Stimulated activated CD4-positive, alpha-beta T cell treated with anti-CD3 and anti-CD28 coated beads, Interleukin-15, amount 100 ng/mL, for 1 hour (primary cell): ENCODE measurements at regions not wholly inside any gene's neighbourhood (a gene's known extent, or its start where the extent isn't known, plus 50 kb on each side); places are given as distances from the start of the nearest gene placed in this dataset.
"Not testable (repeated sequence)": the region's sequence is repeated elsewhere in the genome, so short reads cannot be mapped to it uniquely, and the experiment has no call there.

ENCODE experiments used
- DNase-seq, 2 donors: peaks; one replicate each; pipeline ENCODE4 v3.0.0-alpha.2; 2020; ENCODE audit warnings: low read depth in 1 of 2, low spot score in 1 of 2

GRCh38 chr7:113263749-113264148 is 145.4 kb upstream of the SMIM30 start:
- no peak for DNase-seq

GRCh38 chr7:113263215-113263742 is 144.9 kb upstream of the SMIM30 start:
- DNase-seq: not testable (repeated sequence)

- DNase-seq: no peak
These were observed 138.7 kb upstream of the SMIM30 start for GRCh38 chr7:113256883-113257531.

GRCh38 chr7:113247198-113247597 is 128.8 kb upstream of the SMIM30 start:
- no peak for DNase-seq

GRCh38 chr7:113246738-113247137 is 128.4 kb upstream of the SMIM30 start:
- DNase-seq: no peak

GRCh38 chr7:113232885-113233284 is 114.5 kb upstream of the SMIM30 start:
- DNase-seq: no peak

- DNase-seq: no peak
These were observed 112.3 kb upstream of the SMIM30 start for GRCh38 chr7:113230691-113231090.

- DNase-seq: no peak
These were observed 99.0 kb upstream of the SMIM30 start for GRCh38 chr7:113217314-113217713.

- DNase-seq: no peak
These were observed 97.7 kb upstream of the SMIM30 start for GRCh38 chr7:113216038-113216437.

- no peak for DNase-seq
These were observed 91.3 kb upstream of the SMIM30 start for GRCh38 chr7:113209449-113210203.

- DNase-seq: no peak
These were observed 89.6 kb upstream of the SMIM30 start for GRCh38 chr7:113207931-113208330.

GRCh38 chr7:113207441-113207840 is 89.1 kb upstream of the SMIM30 start:
- DNase-seq: no peak

GRCh38 chr7:113204415-113204814 is 86.1 kb upstream of the SMIM30 start:
- no peak for DNase-seq

- DNase-seq: no peak
These were observed 83.9 kb upstream of the SMIM30 start for GRCh38 chr7:113202284-113202683.

- DNase-seq: no peak
These were observed 81.9 kb upstream of the SMIM30 start for GRCh38 chr7:113200281-113200680.

GRCh38 chr7:113199841-113200240 is 81.5 kb upstream of the SMIM30 start:
- DNase-seq: no peak

- no peak for DNase-seq
These were observed 80.8 kb upstream of the SMIM30 start for GRCh38 chr7:113199136-113199535.

GRCh38 chr7:113198226-113198625 is 79.9 kb upstream of the SMIM30 start:
- no peak for DNase-seq

- DNase-seq: no peak
These were observed 78.9 kb upstream of the SMIM30 start for GRCh38 chr7:113197274-113197673.

GRCh38 chr7:113188396-113188795 is 70.0 kb upstream of the SMIM30 start:
- DNase-seq: no peak

GRCh38 chr7:113179313-113179712 is 61.0 kb upstream of the SMIM30 start:
- no peak for DNase-seq

- DNase-seq: no peak
These were observed 58.5 kb upstream of the SMIM30 start for GRCh38 chr7:113176836-113177235.

- DNase-seq: not testable (repeated sequence)
These were observed 57.8 kb upstream of the SMIM30 start for GRCh38 chr7:113176180-113176579.
